GM18511 (cell line): ENCODE measurements at regions not wholly inside any gene's neighbourhood (a gene's known extent, or its start where the extent isn't known, plus 50 kb on each side); places are given as distances from the start of the nearest gene placed in this dataset.

Experiments
- ATAC-seq: cut with Tn5 transposase; IDR thresholded peaks from one replicate; pipeline ENCODE4 v1.9.1; 2021; ENCODE audit warnings: mild to moderate bottlenecking, moderate library complexity; ENCODE audit not compliant: unreplicated experiment

GRCh38 chr2:42851740-42852250 is 59.4 kb upstream of the HAAO start:
- no peak for ATAC-seq

DNA sequence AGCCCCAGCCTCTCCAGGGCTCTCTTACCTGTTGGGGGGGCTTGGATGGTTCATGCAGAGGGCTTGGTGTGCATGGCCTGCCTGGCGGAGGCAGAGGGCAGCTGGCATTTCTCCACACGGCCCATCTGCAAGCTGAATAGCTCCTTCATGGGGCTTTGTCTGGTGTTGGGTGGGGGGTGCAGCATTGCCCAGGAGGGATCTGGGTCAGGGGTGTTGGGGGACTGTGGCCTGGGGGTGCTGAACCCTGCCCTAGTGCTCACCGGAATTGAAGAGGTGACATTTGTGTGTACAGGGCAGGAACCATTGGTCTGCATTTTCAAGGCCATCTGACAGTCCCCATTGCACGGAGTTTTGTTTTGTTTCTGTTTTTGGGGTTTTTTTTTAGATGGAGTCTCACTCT is 58.8 kb upstream of the HAAO start:
- ATAC-seq, result no peak

- no peak for ATAC-seq
These were observed 57.8 kb upstream of the HAAO start for GRCh38 chr2:42850016-42850805.

GRCh38 chr2:42849311-42849710 is 56.9 kb upstream of the HAAO start:
- no peak for ATAC-seq

- ATAC-seq, result no peak
These were observed 56.4 kb upstream of the HAAO start for GRCh38 chr2:42848726-42849290.

DNA sequence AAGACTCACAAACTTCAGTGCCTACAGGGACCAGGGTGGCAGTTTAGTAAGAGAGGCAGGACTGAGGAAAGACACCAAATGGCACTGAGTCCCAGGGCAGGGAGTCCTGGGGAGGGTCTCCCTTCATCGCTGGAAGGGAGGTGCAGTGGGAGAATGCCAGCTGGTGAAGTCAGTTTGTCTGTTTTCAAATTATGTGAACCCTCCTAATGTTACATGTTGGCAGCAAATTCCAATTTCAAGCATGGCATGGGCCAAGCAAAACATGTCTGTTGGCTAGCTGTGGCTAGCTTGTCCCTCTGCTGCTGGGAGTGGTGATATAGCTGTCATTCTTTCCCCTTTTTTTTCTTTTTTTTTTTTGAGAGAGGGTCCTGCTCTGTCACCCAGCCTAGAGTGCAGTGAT is 55.9 kb upstream of the HAAO start:
- no peak for ATAC-seq

GRCh38 chr2:42847596-42848151 is 55.3 kb upstream of the HAAO start:
- ATAC-seq, result no peak

DNA sequence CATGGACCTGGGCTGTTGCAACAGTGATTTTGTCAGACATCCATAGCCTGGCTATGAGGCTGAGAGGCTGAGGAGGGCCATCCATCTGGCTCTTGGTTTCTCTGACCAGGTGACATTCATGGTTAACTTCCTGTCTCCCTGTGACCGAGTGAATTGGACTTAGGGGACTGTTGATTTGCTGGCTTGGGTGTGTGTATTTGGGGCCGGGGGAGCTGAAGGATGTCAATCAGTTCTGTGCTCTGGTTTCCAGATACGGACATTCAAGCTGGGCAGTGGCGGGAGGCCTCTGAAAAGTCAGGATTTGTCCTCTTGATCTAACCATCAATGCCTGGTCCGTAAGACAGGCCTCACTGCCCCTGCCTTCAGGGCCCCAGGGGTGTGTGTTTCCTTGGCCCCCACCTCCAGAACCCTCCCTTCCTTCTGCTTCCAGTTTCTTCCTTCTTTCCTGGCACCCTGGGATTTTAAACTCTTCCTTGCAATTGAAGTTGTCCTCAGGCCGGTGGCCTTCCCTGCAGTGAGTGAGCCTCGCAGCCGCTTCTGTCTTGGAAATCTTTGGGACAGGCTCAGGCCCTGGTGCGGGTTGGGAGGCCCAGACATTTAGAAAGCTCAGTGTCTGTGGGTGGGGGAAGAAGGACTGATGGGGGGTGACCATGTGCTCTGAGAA is 54.7 kb upstream of the HAAO start:
- no peak for ATAC-seq

DNA sequence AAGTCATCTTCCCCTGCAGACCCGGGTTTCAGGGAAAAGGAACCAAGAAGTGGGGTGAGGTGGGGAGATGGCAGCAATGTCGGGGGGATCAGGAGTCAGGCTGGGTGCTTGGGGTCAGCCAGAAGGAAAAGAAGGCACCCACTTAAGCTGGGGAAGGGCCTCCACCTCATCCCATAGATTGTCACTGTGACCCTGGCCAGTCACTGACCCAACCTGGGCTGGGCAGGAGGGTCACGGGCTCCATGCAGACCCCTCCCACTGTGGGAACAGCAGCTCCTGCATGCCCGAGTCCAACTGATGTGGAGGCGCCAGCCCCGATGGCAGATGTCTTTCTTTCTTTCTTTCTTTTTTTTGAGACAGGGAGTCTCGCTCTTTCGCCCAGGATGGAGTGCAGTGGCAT is 53.6 kb upstream of the HAAO start:
- no peak for ATAC-seq

DNA sequence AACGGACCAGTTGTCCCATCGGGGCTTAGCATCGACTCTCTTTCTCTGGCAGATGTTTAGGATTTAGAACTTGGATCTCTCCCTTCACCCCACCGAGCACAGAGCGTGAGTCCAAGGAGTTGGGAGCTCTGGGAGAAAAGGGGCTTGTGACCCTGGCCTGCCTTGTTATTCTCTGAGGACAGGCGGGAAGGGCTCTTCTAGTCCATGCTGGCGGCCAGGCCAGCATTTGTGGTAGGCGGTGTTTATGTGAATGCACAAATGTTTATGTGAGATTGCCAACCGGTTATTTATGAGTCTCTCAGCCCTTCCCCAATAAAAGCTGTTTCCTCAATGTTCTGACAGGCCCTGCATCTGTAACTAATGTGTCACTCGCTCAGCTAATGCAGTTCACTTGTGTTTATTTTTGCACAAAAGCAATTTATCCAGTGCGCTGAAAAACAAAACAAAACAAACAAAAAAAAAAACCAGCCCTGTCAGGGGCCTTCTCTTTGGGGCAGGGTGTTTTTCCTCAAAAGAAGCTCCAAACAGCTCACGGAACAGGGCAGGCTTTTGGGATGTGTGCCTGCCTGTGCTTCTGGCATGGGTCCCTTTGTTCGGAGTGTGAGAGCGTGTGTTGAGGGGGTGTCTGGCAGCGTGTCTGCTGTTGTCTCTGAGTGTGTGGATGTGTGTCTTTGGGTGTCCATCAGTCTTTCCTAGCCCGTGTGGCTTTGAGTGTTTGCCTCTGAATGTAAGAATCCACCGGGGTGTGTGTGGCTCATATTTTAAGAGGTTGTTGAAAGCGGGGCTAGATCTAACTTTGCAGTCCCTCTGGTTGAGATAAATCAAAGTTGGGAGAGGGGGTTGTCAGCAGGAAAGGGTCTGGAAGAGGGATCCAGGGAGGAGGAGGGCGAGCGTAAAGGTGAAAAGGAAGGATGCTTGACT is 52.8 kb upstream of the HAAO start:
- ATAC-seq, result no peak

DNA sequence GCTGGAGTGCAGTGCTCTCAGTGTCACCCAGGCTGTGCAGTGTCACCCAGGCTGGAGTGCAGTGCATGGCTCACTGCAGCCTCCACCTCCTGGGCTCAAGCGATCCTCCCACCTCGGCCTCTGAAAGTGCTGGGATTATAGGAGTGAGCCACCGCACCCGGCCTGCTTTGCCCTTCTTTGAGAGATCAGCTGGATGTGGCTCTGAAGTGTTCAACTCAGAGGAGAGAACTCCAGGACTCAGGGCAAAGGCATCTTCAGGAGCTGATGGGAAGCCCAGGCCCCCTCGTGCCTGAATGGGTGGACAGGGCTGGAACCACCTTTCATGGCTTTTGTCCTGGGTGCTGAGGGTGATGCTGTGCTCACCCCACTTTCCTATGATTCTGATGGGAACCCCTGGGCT is 52.0 kb upstream of the HAAO start:
- ATAC-seq, result no peak

DNA sequence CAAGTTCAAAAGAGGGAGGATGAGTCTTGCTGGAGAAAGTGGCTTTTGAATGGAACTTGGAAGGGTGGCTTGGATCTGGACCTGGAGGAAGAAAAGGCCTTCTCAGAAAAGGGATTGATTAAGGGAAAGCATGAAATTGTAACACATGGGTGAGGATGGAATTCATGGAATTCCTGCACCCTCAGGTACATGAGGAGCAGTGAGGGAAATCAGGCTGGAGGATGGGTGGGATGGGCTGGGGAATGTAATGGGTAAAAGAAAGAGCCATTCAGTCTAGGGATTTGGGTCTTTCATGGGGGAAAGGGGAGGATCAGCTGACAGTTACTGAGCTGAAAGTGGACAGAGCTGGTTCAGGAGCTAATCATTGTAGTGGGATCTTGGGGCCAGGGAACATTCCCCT is 51.2 kb upstream of the HAAO start:
- no peak for ATAC-seq

DNA sequence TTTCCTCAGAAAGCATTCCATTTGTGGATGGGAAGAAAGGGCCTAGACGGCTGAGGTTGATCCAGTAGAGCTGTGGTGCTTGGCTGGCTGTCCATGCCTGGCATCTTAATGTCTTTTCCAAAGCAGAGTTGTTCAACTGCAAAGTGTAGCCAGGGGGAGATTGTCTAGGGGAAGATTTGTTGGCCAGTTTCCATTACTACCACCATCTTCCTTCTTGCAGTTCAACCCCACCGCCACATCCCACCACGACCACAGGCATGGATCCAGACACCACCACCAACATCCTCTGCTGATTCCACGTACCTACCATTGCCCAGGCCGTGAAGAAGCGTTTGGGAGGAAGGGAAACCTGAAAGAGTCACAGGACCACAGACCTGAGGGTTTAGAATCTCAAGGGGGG is 50.7 kb upstream of the HAAO start:
- ATAC-seq, result no peak

DNA sequence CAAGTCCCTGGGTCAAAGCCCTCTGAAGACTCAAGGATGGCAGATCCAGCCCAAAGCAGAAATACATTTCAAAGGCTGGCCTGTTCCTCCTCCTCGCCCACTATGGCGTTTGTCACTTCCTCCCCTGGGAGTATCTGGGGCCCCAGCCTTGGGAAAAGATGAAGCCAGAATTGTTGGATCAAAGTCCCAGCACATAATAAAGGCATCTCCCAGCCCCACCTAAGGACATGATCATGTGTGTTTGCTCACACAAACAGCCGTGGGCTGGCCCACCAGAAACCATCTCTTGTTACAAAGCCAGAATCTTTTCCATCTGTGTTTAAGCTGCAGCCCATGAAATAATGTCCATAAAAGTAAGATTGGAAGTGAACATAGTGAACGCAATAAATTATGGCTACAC is 50.1 kb upstream of the HAAO start:
- no peak for ATAC-seq
